ENCODE measurements at regions not wholly inside any gene's neighbourhood (a gene's known extent, or its start where the extent isn't known, plus 50 kb on each side); places are given as distances from the start of the nearest gene placed in this dataset.

DNA sequence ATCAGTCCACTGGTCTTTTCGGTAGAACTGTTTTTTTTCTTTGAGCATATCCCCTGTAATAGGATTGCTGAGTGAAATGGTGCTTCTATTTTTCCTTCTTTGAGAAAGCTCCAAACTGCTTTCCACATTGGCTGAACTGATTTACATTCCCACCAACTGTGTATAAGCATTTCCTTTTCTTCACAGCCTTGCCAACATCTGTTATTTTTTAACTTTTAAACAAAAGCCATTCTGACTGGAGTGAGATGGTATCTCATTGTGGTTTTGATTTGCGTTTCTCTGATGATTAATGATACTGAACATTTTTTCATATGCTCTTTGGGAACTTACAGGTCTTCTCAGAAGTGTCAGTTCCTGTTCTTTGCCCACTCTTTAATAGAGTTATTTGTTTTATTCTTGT lies 764.7 kb downstream of the MTRR start:
- no peak for DNase-seq (ENCODE audit: low read depth)

DNA sequence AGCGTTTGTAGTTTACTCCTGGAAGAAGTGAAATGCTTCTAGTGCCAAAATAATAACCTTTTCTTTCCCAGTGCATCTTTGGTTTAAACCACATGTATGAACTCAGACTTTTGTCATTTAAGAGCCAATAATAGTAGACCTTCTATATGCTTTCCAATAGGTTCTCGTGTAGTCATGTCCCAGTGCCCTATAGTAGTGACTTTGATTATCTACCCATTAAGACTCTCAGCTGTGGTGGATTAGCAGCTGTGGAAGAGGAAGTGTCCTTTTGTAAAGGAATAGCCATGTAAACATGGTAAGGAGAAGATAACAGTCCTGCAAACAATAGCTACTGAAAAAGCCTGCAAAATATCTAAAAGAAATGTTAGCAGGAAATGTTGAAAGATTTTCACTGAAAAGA lies 765.3 kb downstream of the MTRR start:
- DNase-seq (ENCODE audit: low read depth) = no peak

DNA sequence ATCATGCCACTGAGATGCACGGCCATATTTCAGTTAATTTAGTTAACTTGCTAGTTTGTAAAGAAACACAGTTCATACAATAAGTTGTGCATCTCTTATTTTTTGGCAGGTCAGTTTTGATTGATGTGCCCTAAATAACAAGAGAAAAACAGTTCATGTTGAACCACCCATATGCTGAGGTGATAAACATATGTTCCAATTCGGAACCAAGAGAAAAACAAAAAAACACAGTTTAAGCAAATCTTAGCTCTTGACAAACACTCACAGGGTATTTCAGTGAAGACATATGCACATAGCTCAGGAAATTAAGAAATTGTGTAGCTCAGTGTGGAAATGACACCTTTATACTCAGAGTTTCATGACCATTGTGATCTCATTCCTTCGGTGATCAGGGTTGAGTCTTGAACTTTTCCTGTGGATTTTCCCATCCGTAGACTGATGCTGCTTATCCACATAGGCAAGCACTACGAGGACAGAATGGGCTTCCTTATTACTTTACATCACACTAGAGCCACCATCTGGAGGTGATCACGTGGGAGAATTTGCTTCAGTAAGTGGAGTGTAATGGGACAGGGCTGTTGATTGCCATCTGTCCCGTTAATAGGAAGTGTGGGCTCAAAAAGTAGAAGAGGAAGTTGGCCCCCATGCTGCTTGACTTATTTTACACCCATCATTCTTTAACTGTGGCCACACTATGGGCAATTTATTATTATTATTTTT lies 773.0 kb downstream of the MTRR start:
- DNase-seq (ENCODE audit: low read depth) = no peak

DNA sequence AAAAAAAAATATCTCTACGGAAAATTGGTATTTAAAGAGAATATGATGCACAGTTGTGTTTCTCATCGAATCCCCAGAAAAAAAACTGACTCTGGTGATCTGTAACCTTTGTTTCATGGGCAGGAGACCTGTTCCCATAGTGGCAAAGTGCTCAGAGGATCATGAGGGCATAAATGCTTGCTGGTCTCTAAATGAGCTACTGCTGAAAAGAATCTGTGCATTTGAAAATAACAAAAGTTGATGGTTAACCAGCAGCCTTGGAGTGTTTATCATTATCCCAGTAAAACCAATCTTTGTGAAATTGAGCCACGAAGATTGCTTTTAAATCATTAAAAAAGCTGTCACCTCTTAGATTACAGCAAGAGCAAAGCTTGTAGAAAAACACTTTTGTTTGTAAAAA lies 775.4 kb downstream of the MTRR start:
- no peak for DNase-seq (ENCODE audit: low read depth)

DNA sequence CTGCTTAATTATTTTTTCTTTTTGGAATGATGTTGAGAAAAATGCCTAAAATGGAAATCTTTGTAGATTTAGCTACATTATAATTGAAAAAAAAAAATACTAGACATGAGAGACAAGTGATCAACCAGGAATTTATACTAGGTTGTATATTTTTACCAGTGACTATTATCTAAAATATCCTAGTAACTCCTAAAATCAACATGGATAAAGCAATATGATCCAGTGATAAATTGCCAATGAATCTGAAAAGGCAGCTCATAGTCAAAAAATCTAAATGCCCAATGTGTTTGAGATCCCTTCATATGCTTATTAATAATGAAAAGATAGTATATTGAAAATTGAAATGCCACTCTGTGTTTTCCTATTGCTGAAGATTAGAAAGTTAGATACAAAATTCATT lies 778.2 kb downstream of the MTRR start:
- DNase-seq (ENCODE audit: low read depth) = no peak

GRCh38 chr5:8650186-8650585 lies 781.2 kb downstream of the MTRR start:
- DNase-seq (ENCODE audit: low read depth) = no peak

- no peak for DNase-seq (ENCODE audit: low read depth)
These were observed 791.4 kb downstream of the MTRR start for GRCh38 chr5:8660133-8660893.

DNA sequence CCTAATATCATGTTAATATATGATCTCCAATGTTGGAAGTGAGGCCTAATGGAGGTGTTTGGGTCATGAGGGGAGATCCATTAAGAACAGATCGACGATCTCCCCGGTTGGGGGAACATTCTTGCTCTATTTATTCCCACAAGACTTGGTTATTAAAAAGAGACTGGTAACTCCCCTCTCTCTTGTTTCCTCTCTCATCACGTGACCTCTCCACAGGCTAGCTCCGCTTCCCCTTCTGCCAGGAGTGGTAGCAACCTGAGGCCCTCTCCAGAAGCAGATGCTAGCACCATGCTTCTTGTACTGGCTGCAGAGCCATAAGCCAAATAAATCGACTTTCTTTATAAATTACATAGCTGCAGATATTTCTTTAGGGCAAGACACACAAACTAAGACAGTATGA lies 794.4 kb downstream of the MTRR start:
- DNase-seq (ENCODE audit: low read depth) = no peak

DNA sequence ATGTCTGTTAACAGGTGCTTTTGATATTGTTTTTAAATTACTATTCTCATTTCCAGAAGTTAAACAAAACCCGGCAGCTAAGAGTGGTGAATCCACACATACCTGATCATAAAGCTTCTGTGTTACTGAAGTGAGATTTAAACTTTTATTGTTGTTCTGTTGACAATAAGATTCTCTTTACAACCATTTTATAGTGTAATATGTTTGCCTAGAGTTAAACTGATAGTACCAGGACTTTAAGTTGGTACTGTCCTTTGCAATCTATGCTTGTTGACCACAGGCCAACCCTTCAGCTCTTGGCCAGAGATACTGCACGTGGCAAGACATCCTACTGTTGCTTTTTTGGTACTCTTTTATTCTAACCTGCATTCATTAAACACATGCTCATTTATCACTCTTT lies 806.2 kb downstream of the MTRR start:
- no peak for DNase-seq (ENCODE audit: low read depth)

GRCh38 chr5:8676695-8677094 lies 807.7 kb downstream of the MTRR start:
- no peak for DNase-seq (ENCODE audit: low read depth)

DNA sequence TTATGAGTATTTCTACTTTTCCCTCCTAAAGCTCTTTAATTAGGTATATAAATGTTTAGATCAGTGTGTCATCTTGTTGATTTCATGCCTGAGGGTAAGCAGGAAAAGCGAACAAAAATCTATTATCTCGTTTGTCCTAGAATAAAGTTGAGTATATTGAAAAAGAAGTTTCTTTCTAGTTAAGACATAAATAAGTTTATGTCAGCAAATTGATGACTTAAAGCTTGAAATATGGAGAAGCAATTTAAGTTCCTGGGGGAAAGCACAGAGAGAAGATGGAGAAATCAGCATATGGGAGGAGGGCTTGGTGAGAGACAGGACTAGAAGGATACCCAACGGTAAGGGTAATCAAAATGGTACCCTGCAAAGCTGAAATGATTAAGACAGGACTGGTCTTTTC lies 813.4 kb downstream of the MTRR start:
- DNase-seq (ENCODE audit: low read depth) = no peak

- no peak for DNase-seq (ENCODE audit: low read depth)
These were observed 814.5 kb downstream of the MTRR start for GRCh38 chr5:8683496-8683895.

- no peak for DNase-seq (ENCODE audit: low read depth)
These were observed 816.8 kb downstream of the MTRR start for GRCh38 chr5:8685704-8686103.

- DNase-seq (ENCODE audit: low read depth) = no peak
These were observed 817.8 kb downstream of the MTRR start for GRCh38 chr5:8686707-8687106.

GRCh38 chr5:8689773-8690172 lies 820.8 kb downstream of the MTRR start:
- no peak for DNase-seq (ENCODE audit: low read depth)

GRCh38 chr5:8691221-8691620 lies 822.3 kb downstream of the MTRR start:
- no peak for DNase-seq (ENCODE audit: low read depth)

GRCh38 chr5:8693341-8693844 lies 824.4 kb downstream of the MTRR start:
- DNase-seq (ENCODE audit: low read depth) = no peak

GRCh38 chr5:8694545-8694944 lies 825.6 kb downstream of the MTRR start:
- DNase-seq (ENCODE audit: low read depth) = no peak

GRCh38 chr5:8695902-8696845 lies 827.2 kb downstream of the MTRR start:
- no peak for DNase-seq (ENCODE audit: low read depth)

DNA sequence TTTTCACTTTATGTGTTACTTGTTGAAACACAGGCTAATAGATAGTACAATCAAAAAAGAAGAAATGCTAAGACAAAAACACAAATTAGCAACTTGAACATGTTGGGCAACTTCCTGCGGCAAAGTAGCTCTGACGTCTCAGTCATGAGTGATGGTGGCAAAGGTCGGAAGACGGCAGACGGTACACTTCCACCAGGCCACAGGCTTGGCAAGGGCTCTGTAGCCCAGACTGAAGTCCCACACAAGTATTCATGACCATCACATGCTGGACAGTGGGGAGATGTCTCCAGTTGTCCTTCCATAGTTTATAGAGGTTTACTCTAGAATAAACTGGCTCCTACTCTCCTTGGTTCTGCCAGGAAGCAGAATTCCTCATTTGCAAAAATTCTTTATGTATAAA lies 831.3 kb downstream of the MTRR start:
- no peak for DNase-seq (ENCODE audit: low read depth)

DNA sequence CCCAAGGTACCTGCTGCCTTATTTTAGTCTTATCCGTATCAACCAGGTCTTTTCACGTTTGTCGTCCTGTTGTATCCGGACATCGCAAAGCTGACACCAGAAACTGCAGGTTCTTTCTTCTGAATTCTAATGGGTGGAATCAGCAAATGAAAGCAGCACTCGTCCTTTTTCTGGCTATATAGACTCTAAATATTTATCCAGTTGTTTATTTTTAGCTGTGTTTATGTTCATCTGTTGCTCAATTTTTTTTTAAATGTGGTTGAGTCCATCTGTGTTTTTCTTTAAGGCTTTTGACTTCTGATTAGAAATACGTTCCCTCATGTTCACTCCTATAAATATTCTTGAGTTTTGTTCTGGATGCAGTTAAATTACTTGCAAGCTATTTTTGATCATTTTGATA lies 831.7 kb downstream of the MTRR start:
- no peak for DNase-seq (ENCODE audit: low read depth)

DNA sequence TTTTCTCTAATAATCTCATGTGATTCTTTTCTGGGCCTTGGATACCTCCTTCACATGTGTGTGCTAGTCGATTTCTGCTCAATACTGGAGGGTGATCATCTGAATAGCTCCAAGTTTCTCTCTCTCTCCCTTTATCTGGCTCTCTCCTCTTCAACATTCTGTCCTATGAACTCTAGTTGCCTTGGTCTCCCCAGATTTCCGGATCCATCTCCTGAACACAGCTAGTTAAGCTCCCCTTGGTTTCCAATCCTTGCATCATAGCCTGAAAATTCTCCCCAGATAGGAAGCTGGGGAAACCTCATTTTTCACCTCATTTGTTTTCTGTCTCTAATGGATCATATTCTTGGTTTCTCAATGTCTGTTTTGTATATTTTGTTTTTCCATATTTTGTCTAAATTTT lies 832.3 kb downstream of the MTRR start:
- DNase-seq (ENCODE audit: low read depth) = no peak
